Tibial nerve (tissue), 4 donors: ENCODE measurements at regions not wholly inside any gene's neighbourhood (a gene's known extent, or its start where the extent isn't known, plus 50 kb on each side); places are given as distances from the start of the nearest gene placed in this dataset.

Source experiments
- EP300 ChIP-seq, 2 donors: sonication (generic); formaldehyde crosslinking; IDR thresholded peaks; one replicate each; pipeline ENCODE4 v1.6.1; 2017; ENCODE audit warnings: antibody characterized with exemption in 2 of 2, mild to moderate bottlenecking in 1 of 2
- POLR2A ChIP-seq, 2 donors: fragments of 450-650 bp; IDR thresholded peaks; one replicate each; pipeline ENCODE4 v1.6.1; 2017; ENCODE audit warnings: antibody characterized with exemption in 2 of 2, mild to moderate bottlenecking in 2 of 2, moderate library complexity in 2 of 2
- TF ChIP-seq, protein P1 (sequence below), 5 experiments: fragments of 200-600 bp in 3 of 5; fragments of 450-650 bp in 2 of 5; sonication (generic) in 3 of 5; IDR thresholded peaks; one replicate each; pipeline ENCODE4 v1.5.1; 2016 to 2019; ENCODE audit warnings: antibody characterized with exemption in 5 of 5, mild to moderate bottlenecking in 3 of 5, moderate library complexity in 2 of 5

DNA sequence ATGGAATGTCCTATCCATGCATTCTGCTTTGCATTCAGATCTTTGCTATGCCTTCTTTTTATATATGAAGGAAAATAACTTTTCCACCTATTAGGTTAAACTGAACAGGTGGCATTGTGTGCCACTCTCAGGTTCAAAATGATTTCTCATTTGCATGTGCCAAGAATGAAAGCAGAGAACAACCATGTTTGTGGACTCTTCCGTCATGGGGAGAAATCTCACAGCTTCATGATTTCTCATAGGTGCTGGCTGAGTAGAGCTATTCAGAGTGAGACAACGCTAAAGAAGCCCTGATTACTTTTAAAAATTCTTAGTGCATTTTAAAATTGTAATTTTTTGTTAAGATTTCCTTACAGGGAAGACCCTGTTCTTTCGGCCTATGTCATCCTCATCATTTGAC lies 472.1 kb downstream of the RASEF start:
- TF ChIP-seq, protein P1, sequence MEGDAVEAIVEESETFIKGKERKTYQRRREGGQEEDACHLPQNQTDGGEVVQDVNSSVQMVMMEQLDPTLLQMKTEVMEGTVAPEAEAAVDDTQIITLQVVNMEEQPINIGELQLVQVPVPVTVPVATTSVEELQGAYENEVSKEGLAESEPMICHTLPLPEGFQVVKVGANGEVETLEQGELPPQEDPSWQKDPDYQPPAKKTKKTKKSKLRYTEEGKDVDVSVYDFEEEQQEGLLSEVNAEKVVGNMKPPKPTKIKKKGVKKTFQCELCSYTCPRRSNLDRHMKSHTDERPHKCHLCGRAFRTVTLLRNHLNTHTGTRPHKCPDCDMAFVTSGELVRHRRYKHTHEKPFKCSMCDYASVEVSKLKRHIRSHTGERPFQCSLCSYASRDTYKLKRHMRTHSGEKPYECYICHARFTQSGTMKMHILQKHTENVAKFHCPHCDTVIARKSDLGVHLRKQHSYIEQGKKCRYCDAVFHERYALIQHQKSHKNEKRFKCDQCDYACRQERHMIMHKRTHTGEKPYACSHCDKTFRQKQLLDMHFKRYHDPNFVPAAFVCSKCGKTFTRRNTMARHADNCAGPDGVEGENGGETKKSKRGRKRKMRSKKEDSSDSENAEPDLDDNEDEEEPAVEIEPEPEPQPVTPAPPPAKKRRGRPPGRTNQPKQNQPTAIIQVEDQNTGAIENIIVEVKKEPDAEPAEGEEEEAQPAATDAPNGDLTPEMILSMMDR (IDR thresholded peaks at IDR 0.05), result no peak
- TF ChIP-seq POLR2A (IDR thresholded peaks at IDR 0.05) (no peak), EP300 (IDR thresholded peaks at IDR 0.05) (no peak)
